ENCODE measurements at regions not wholly inside any gene's neighbourhood (a gene's known extent, or its start where the extent isn't known, plus 50 kb on each side); places are given as distances from the start of the nearest gene placed in this dataset.

DNA sequence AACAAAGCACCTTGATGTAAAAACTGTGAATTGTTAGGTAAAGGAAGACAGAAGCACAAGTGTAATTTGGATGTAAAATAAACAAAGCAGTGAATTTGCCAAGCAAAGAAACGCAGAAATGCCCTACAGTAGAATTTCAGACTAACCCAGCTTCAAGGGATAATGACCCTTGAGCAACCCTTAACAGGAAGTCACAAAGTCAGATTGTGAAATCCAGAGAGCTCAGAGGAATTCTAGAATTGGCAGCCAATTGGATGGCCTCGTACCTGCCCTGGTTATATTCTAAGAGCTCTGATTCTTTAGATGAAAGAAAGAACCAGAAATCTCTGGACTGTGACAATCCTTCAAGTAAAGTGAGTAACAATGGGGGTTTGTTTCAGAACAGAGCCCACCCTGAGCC lies 152.7 kb upstream of the CHRM3 start:
- DNase-seq, result no peak
- Histone ChIP-seq H3K27me3 (ENCODE audit: insufficient read depth, low read depth) (no peaks in the 10 kb centered on the region), H3K4me2 (no peak overlapping the region), H2AFZ (no peak overlapping the region), H3K9me3 (ENCODE audit: insufficient read depth, low read depth) (no peaks in the 10 kb centered on the region), H3K9me2 (ENCODE audit: insufficient read depth) (0 out of 2 replicates have a peak, but pooled peaks cover 4% of the 10 kb centered on the region), H3F3A (ENCODE audit: insufficient read depth, low read depth) (no peaks in the 10 kb centered on the region), H3K79me2 (ENCODE audit: low read depth) (no peaks in the 10 kb centered on the region), H3K4me1 (replicated peaks; ENCODE audit: insufficient read depth) (no peaks in the 10 kb centered on the region), H3K27ac (no peak overlapping the region), H3K36me3 (ENCODE audit: low read depth) (no peaks in the 10 kb centered on the region), H4K20me1 (ENCODE audit: insufficient read depth) (no peaks in the 10 kb centered on the region), H3K4me3 (no peak overlapping the region)
- POLR2A ChIA-PET (ENCODE audit: unreplicated experiment), result no interaction called here
- TF ChIP-seq EZH2 (IDR thresholded peaks at IDR 0.05; ENCODE audit: low read depth), result no peak
- TF ChIP-seq, protein P1, sequence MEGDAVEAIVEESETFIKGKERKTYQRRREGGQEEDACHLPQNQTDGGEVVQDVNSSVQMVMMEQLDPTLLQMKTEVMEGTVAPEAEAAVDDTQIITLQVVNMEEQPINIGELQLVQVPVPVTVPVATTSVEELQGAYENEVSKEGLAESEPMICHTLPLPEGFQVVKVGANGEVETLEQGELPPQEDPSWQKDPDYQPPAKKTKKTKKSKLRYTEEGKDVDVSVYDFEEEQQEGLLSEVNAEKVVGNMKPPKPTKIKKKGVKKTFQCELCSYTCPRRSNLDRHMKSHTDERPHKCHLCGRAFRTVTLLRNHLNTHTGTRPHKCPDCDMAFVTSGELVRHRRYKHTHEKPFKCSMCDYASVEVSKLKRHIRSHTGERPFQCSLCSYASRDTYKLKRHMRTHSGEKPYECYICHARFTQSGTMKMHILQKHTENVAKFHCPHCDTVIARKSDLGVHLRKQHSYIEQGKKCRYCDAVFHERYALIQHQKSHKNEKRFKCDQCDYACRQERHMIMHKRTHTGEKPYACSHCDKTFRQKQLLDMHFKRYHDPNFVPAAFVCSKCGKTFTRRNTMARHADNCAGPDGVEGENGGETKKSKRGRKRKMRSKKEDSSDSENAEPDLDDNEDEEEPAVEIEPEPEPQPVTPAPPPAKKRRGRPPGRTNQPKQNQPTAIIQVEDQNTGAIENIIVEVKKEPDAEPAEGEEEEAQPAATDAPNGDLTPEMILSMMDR (conservative IDR thresholded peaks at IDR 0.05), result no peak
- intact Hi-C loops (cut with micrococcal nuclease; ENCODE audit: unreplicated experiment), result no loop called here
- CTCF ChIA-PET, result no interaction called here
- no TSS peak for BruUV-seq (replicated peaks)

DNA sequence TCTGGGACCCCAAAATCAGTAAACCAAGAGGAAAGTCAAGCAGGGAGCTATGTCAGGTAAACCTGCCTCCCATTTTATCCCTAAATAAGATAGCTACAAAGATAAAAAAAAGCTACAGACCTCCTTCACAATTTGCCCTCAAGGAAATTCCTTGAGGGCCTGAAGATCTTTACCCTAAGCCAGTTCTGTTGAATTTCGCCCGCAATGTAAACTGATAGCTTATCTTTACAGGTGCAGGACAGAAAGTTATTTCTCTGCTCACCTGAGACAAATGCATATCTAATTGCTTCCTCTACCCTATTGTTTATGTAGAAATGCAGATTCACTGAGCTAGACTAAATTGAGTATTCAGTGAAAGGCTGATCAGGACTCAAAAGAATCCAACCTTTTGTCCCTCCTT lies 153.4 kb upstream of the CHRM3 start:
- Histone ChIP-seq H3K27ac (no peak overlapping the region), H3K4me1 (replicated peaks; ENCODE audit: insufficient read depth) (no peaks in the 10 kb centered on the region), H3K4me3 (no peak overlapping the region), H3K79me2 (ENCODE audit: low read depth) (no peaks in the 10 kb centered on the region), H3F3A (ENCODE audit: insufficient read depth, low read depth) (no peaks in the 10 kb centered on the region), H4K20me1 (ENCODE audit: insufficient read depth) (no peaks in the 10 kb centered on the region), H2AFZ (no peak overlapping the region), H3K36me3 (ENCODE audit: low read depth) (no peaks in the 10 kb centered on the region), H3K9me2 (ENCODE audit: insufficient read depth) (0 out of 2 replicates have a peak, but pooled peaks cover 4% of the 10 kb centered on the region), H3K27me3 (ENCODE audit: insufficient read depth, low read depth) (no peaks in the 10 kb centered on the region), H3K4me2 (no peak overlapping the region), H3K9me3 (ENCODE audit: insufficient read depth, low read depth) (no peaks in the 10 kb centered on the region)
- TF ChIP-seq EZH2 (IDR thresholded peaks at IDR 0.05; ENCODE audit: low read depth), result no peak
- TF ChIP-seq, protein P1 (conservative IDR thresholded peaks at IDR 0.05), result no peak
- DNase-seq, result no peak
- BruUV-seq (replicated peaks), result no TSS peak
- ChIA-PET POLR2A (ENCODE audit: unreplicated experiment) (interaction anchor here (0.5 kb wide), 1 partner anchor 207 kb away, joined by 4 read pairs; no protein-coding TSS in a partner anchor), CTCF (no interaction called here)
- intact Hi-C loops (cut with micrococcal nuclease; ENCODE audit: unreplicated experiment), result no loop called here

DNA sequence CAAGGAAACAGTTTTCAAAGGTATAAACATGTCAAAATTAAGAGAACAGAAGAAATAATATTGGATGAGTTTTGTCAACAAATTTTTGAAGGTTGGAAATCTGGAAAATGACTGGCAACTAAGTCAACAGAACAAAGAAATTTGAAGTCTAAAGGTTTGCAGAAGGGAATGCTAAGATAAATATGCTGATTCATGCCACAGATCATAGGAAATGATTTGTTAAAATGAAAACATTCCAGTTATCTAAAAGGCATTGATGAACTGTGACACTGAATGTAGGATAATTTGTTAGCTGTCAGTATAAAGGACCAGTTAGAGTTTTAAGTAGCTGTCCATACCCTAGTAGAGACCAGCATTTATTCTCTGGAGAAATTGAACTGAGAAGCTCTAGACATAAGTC lies 157.9 kb upstream of the CHRM3 start:
- no peaks in the 10 kb centered on the region for H3K79me2 ChIP-seq (ENCODE audit: low read depth)
- no peaks in the 10 kb centered on the region for H3F3A ChIP-seq (ENCODE audit: insufficient read depth, low read depth)
- H3K4me1 ChIP-seq (replicated peaks; ENCODE audit: insufficient read depth), result no peaks in the 10 kb centered on the region
- H4K20me1 ChIP-seq (ENCODE audit: insufficient read depth), result no peaks in the 10 kb centered on the region
- H3K4me3 ChIP-seq, result no peak overlapping the region
- H3K4me2 ChIP-seq, result no peak overlapping the region
- TF ChIP-seq, protein P1 (conservative IDR thresholded peaks at IDR 0.05), result no peak
- TF ChIP-seq EZH2 (IDR thresholded peaks at IDR 0.05; ENCODE audit: low read depth), result no peak
- no peaks in the 10 kb centered on the region for H3K36me3 ChIP-seq (ENCODE audit: low read depth)
- ChIA-PET CTCF (no interaction called here), POLR2A (ENCODE audit: unreplicated experiment) (no interaction called here)
- H3K9me3 ChIP-seq (ENCODE audit: insufficient read depth, low read depth), result 0 out of 2 replicates have a peak, but pooled peaks cover 3% of the 10 kb centered on the region
- intact Hi-C loops (cut with micrococcal nuclease; ENCODE audit: unreplicated experiment), result no loop called here
- no peaks in the 10 kb centered on the region for H3K27me3 ChIP-seq (ENCODE audit: insufficient read depth, low read depth)
- H3K27ac ChIP-seq, result no peak overlapping the region
- no peak overlapping the region for H2AFZ ChIP-seq
- 0 out of 2 replicates have a peak, but pooled peaks cover 4% of the 10 kb centered on the region for H3K9me2 ChIP-seq (ENCODE audit: insufficient read depth)
- no peak for DNase-seq
- BruUV-seq (replicated peaks), result no TSS peak
